GM21360 (cell line): ENCODE measurements at regions not wholly inside any gene's neighbourhood (a gene's known extent, or its start where the extent isn't known, plus 50 kb on each side); places are given as distances from the start of the nearest gene placed in this dataset.
"Not testable (repeated sequence)": the region's sequence is repeated elsewhere in the genome, so short reads cannot be mapped to it uniquely, and the experiment has no call there.

ENCODE experiments used
- ATAC-seq: cut with Tn5 transposase; IDR thresholded peaks from one replicate; pipeline ENCODE4 v1.9.1; 2021; ENCODE audit warnings: mild to moderate bottlenecking, moderate library complexity; ENCODE audit not compliant: unreplicated experiment

DNA sequence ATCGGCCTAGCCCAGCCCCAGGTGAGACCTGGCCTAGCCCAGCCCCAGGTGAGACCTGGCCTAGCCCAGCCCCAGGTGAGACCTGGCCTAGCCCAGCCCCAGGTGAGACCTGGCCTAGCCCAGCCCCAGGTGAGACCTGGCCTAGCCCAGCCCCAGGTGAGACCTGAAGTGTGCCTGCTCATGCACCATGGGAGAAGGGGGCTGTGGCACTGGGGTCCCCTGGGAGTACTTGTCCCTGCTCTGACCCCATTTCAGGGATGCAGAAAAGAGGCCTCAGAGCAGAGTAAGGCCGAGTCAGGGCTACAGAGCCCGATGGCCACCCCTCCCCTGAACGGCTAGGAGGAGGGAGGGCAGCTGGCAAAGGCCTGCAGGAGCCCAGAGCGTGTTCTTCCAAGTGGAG is 129.6 kb downstream of the CRYBB2 start:
- not testable (repeated sequence) for ATAC-seq

DNA sequence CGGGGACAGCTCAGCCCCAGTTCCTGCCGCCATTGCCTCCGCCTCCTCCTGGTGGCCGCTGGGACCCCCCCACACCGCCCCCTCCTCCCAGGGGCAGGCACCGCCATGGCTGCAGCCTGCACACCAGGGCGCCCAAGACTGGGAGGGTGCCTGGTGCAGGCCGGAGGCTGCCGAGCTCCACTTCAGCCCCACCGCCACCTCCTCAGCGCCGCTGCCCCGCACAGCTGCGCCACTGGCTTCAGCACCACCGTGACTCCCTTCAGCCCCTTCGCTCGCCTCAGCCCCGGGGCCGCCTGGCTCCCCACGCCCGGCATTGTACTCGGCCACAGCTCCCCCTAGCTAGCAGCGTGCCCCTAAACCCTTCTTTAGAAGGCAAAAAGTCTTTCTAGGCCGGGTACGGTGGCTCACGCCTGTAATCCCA is 131.1 kb downstream of the CRYBB2 start:
- no peak for ATAC-seq

DNA sequence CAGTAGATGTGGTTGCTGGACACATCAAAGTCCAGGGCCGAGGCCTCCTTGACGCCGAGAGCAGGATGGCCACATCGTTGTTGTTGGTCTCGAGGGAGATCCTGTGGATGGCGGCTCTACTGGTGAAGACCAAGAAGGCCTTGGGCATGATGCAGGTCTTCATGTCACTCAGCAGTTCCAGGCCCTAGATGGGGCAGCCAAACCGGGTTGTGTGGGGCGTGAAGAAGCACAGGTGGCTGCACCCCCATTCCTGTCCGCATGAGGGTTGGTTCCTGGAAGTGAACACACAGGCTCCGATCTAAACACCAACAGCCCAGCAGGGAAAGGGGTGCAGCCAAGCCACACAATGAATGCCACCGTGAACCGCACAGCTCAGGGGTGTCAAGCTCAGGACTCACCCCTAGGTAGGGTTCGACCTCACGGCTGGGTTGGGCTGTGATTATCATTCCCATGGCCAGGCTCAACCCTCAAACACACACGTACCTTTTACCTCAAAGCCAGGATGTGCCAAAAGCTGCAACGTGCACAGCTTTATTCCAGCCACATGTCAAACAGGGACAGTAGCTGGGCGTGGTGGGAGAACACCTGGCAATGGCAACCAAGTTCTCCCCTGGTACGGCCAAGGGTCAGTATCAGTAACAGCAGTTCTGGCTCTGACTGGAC is 132.3 kb downstream of the CRYBB2 start:
- ATAC-seq, result no peak

DNA sequence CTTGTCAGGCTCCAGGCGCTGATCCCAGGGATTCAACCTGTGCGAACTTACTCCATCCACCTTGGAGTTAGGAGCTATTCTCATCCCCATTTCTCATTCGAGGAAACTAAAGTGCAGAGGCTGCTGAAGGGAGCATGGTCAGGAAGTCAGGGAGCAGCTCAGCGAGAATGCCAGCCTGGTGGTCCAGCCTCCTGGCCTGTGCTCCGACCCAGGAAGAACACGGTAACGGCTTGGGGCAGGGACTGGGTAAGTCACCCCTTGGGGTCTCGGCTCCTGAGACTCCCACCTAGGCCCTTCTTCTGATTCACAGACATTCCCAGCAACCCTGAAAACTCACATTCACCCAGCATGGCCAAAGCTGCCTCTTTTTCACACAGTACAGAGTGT is 132.8 kb downstream of the CRYBB2 start:
- no peak for ATAC-seq

DNA sequence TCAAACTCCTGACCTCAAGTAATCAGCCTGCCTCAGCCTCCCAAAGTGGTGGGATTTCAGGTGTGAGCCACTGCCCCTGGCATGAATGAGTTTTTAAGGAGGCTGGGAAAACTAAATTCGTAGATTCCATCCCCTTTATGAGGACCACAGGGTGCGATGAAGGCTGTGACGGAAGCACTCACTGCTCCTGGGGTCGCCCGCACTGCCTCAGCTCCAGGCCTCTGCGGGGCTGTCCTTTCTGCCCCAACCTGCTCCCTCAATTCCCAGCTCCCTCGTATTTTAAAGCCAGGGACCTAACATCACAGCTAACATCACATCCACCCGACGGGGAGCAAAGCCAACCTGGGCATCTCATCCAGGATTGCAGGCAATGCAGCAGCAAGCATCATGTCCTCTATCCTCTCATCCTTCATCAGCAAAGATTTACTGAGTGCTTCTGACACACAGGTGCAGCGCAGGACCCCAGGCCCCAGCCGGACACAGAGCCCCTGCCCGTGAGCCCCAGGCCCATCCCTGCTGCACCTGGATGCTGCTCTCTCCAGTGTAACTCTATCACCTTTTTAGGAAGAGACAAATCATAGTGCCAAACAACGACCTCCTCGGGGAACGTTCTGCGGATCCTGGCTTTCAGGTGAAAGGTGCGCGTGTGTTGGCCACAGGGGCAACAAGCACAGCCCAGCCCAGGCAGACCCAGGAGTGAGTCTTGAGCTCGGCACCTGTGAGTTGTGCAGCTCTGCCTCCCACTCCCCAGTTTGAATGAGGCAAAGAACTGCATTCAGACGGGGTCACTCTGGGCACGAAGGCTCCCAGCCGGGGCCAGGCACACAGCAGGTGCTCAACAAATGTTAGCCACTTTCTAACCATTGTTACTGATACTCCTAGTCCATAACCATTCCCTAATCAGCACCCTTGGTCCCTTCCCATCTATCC is 134.3 kb downstream of the CRYBB2 start:
- ATAC-seq, result no peak

DNA sequence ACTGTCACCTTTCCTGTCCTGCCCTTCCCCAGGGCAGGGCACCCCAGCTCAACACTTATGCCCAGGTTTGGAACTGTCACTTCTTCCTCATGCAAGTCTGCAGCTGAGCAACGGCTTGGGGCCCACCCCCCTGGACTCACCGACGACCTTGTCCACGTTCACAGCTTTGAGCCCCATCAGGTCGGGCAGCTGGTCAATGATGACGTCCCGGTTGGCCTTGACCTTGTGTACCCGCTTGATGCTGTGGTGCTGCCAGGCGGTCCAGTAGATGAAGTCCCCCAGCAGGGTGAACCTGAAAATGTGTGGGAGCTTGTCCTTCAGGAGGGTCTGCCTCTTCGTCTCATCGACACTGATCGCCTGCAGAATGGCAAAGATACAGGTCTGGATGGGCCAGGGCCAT is 135.0 kb downstream of the CRYBB2 start:
- ATAC-seq, result no peak

DNA sequence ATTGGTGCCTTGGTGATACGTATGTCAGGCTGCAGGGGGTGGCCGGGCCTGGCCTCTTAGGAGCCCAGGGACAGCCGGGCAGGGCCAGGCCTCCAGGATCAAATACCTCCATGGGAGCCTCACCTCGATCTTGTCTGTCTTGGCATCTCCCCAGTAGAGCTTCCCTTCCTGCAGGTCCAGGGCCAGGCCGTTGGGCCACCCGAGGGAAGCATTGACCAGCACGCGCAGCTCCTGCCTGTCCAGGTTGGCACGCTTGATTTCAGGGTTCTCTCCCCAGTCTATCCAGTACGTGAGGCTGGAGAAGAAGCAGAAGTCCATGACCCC is 137.7 kb downstream of the CRYBB2 start:
- no peak for ATAC-seq

DNA sequence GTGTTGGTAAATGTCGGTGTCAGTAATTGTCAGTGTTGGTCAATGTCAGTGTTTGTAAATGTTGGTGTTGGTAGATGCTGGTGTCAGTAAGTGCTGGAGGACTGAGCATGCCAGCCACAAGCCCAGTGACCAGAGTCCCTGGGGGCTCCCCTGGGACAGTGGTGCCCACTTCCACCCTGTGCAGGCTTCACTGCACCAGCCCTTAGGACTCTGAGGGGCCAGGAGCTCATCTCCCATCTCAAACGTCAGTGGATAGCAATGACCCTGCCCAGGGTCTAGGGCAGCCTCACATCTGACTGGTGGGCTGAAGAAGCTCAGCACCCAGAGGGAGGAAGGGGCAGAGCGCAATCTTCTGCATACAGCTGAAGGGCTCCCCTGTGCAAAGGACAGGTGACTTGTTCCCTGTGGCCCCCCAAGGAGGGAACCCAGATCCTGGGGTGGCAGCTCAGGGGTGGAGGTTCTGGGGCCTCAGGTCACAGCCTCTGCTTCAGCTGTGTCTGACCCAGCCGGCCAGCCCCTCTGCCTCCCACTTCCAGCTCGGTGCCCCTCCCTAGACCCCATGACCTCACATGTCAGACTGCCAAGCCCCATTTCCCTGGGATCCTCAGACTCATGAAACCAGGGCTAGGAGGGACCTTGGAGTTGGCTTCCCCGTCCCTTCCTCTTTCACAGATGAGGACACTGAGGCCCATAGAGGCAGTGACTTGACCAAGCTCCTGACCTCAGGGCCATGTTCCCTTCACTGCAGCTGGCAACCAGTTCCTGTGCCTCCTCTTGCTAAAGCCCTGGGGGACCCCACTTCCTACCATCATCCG is 138.4 kb downstream of the CRYBB2 start:
- no peak for ATAC-seq

DNA sequence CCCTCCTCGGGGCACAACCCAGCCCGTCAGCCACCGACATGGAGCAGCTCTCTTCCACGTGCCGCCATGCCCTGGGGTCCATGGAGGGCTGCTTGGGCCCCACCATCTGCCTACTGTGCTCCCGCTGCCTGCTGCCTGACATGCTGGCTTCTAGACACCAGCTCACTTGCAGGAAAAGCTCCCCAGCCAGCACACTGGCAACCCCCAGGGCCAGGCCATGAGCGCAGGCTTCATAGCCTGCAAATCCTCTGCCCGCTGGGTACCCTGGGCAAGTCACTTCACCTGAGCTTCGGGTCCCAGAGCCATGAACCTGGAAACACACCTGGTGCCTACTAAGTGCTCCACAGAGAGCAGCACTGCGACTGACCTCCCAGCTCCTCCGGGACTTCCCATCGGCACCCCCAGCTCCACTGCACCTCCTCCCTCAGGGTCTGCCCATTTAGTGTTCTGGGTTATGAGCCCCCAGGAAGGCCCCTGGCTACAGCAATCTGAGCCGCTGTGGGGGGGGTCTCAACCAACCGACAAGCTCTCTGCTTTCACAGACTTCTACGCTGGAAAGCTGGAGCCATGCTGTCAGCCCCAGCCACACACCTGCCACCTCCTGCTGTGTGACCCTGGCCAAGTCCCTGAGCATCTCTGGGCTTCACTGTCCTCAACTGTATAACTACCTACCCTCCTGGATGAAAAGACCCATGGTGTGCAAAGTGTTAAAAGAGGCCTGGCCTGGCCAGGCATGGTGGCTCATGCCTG is 139.2 kb downstream of the CRYBB2 start:
- ATAC-seq, result no peak

DNA sequence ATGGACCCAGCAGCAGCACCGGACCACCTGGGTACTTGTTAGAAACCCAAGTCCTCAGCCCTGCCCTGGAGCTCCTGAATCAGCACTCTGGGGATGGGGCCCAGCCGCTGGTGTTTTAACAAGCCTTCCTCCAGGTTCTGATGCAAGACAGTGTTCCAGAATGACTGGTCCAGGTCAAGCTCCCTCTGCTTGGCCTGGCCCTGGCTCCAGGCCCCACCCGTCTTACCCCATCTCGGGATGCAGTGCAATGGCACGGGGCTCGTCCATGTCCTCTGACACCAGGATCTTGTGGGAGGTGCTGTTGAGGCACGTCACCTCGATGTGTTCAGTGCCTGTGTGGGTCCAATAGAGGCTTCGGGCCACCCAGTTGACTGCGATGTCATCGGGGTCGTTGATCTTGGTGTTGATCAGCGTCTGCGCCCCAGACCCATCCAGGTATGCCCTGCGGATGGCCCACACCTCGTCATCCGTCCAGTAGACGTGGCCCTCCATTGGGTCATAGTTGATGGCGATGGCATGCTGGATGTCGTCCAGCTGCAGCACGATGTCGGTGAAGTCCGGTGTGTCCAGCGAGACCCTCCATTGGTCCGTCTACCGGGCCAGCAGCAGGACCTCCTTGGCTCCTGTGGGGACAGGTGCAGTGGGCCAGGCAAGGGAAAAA is 140.3 kb downstream of the CRYBB2 start:
- no peak for ATAC-seq

DNA sequence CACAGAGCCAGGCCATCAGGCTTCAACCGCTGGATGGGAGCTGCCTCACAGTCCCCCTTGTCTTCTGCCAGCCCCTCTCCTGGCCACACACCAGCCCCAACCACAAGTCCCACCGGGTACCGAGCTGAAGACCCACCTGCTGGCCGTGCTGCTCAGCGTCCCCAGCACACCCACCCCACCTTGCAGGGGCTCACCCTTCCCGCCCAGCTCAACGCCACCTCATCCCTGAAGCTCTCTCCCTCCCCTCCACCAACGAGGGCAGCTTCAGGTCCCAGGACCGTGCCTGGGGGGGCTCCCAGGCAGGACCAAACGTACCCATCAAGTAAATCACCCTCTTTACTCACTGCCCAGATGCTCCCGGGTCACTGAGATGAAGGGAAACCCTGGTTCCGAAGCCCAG is 141.0 kb downstream of the CRYBB2 start:
- no peak for ATAC-seq

DNA sequence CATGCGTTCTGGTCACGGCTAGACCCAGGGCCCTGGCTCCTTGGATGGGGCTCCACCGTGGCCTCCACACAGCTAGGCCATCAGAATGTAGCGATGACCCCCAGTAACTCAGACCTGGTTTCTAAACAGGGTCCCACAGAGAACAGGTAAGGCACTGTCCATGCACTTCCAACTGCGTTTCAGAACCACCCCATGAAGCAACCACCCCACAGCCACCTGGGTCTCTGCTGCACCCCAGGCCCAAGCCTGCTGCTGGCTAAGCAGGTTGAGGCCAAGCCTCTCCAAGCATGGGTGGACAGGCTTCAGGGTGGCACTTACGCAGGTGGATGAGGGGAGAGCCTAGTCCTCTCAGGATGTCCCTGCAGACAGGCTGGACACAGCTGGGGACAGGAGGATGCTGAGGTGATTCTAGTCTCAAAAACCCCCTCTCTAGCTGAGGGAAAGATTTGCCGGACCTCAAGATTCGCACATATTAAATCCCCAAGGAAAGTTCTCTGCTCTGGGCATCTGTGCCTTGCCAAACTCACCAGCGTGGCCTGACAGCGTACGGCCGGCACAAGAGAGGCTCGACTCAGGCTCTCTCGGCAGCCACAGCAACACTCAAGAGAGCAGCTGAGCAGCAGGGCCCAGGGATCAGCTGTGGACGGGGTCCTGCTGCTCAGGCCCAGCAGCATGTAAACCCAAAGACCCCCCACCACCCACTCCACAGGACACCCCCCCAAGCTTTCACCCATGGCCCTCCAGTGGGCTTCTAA is 141.6 kb downstream of the CRYBB2 start:
- no peak for ATAC-seq

DNA sequence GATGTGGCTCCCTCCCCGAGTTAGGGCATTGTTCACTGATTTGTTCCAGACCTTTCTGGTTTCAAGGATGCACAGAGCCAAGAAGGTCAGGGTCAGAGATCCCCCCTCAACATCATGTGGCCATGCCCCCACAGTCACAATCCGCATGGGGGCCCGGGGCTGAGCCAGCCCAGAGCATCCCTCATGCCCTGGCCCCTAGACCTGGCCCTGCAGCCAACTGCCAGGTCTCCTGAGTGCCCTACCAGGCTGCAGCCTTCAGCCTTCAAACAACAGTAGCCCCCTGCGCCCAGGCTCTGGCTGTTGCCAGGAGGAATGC is 142.4 kb downstream of the CRYBB2 start:
- ATAC-seq, result no peak

DNA sequence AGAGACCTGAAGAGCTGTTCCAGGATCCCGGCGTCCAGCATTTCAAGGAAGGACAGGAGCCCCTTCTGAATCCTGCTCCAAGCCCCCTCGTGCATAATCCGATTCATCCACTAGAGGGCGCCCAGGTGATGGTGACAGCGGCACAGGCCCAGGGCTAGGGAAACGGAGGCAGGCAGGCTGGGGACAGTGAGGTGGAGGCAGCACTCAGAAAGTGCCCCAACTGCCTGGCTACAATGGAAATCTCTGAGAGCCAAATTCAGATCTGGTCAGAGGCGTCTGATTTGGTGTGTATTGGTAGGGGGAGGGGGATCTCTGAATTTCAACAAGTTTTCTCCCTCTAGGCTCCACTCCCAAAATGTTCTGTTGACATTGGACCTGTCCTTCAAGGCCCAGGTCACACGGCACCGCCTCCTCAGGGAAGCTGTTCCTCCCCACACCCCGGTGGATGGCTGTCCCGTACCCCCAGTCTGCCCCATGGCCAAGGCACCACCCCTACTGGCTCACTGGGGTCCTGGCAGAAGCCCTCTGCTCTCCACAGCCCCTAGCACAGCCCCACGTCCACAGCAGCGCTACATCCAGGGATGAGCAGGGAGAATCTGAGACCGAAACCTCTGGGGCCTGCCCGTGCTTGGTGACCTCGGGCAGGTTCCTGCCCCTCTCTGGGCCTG is 142.9 kb downstream of the CRYBB2 start:
- no peak for ATAC-seq

DNA sequence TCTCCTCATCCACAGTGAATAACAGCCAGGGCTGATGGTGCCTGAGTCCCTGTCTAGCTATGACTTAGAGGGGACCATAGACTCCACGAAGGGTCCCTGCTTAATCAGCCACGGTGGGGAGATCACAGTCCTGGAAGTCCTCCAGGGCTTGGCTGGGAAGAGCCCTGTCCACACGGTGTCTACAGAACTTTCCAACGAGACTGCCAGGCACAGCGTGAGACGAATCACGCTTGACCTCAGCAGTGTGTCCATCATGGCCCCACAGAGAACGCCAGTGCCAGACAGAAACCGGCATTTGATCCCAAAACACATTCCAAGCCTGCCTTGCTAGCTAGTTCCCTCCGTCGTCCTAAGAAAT is 143.4 kb downstream of the CRYBB2 start:
- no peak for ATAC-seq

DNA sequence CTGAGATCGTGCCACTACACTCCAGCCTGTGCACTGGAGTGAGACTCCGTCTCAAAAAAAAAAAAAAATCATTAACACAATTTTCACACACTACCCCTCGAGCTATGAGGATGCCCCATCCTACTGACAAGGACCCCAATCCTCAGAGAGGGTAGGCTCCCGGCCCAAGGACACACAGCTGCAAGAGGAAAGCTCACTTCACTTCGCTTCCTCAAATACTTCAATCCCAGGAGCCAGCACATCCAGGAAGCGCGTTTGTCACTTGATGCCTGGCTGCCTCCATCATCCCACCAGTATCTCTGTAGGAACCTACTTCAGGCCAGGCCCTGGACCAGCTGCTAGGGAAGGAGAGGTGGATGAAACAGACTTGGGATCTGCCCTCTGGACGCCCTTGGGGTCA is 144.0 kb downstream of the CRYBB2 start:
- ATAC-seq, result no peak

DNA sequence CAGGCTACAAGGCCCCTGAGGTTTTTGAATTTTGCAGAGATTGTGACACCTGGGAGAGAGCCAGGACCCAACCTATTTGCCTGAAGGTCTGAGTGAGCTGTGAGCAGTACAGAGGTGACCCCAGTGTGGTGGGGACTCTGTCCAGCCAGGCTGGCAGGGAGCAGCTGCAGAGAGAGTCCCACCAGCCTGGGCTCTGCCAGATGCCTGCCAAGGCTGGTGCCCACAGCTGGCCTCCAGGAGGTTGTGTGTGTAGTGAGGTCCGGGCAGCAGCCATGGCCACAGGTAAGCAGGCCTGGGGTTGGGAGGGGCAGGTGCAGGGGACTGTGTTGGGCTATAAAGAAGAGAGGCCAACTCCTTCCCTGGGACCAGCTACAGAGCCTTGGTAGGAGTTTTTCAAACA is 144.8 kb downstream of the CRYBB2 start:
- ATAC-seq, result no peak

DNA sequence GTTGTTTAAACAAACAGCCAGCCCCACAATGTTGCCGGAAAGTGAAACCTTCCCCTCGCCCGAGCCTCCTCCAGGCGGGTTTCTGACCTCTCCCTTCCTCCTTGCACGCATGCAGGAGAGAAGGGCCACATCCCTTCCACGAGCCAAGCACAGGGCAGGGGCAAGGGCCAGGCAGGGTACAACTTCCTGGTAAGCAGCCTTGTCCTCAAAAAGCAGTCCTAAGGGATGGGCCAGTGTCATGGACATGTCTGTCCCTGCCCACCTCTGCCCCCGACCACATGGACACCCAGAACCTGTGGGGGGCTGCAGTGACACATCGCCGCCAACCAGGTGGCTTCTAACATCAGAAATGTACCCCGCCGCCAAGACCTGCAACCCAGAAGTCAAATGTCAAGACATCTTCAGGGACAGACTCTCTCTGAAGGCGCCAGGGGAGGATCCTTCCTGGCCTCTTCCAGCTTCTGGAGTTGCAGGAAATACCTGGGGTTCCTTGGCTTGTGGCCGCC is 145.3 kb downstream of the CRYBB2 start:
- no peak for ATAC-seq
